CD14-positive monocyte (primary cell): ENCODE measurements at regions not wholly inside any gene's neighbourhood (a gene's known extent, or its start where the extent isn't known, plus 50 kb on each side); places are given as distances from the start of the nearest gene placed in this dataset.

Experiments
- DNase-seq, 3 donors: peaks; one replicate each; pipeline ENCODE4 v3.0.0-alpha.2; 2011 to 2022
- H2AFZ ChIP-seq: 2 replicates; pipeline ENCODE4 v1.6.0; 2012; ENCODE audit warnings: mild to moderate bottlenecking, low read depth, low read length, inconsistent platforms; ENCODE audit not compliant: insufficient read depth, poor library complexity, severe bottlenecking
- H3K27ac ChIP-seq, 2 donors: 1 replicate in 1 of 2; 2 replicates in 1 of 2; pipeline ENCODE4 v1.5.1; 2012 to 2013; ENCODE audit warnings: low read length in 2 of 2, control low read depth in 1 of 2, inconsistent platforms in 1 of 2, low read depth in 1 of 2, mild to moderate bottlenecking in 1 of 2
- H3K27me3 ChIP-seq, 2 donors: one replicate each; pipeline versions ENCODE4 v1.6.0 to v1.6.1; 2011 to 2013; ENCODE audit warnings: low read length in 2 of 2; ENCODE audit not compliant: control insufficient read depth in 2 of 2, insufficient read depth in 2 of 2
- H3K36me3 ChIP-seq, 2 donors: replicated peaks in 1 of 2; 1 replicate in 1 of 2; 2 replicates in 1 of 2; pipeline versions ENCODE4 v1.5.1 to v1.6.1; 2012 to 2013; ENCODE audit warnings: low read length in 2 of 2, control low read depth in 1 of 2, inconsistent platforms in 1 of 2, mild to moderate bottlenecking in 1 of 2; ENCODE audit not compliant: insufficient read depth in 2 of 2, control insufficient read depth in 1 of 2
- H3K4me1 ChIP-seq, 2 donors: 1 replicate in 1 of 2; 2 replicates in 1 of 2; pipeline versions ENCODE4 v1.5.1 to v1.6.1; 2012 to 2013; ENCODE audit warnings: low read length in 2 of 2, control low read depth in 1 of 2, inconsistent platforms in 1 of 2, mild to moderate bottlenecking in 1 of 2, moderate library complexity in 1 of 2; ENCODE audit not compliant: insufficient read depth in 2 of 2, control insufficient read depth in 1 of 2
- H3K4me2 ChIP-seq: replicated peaks from 2 replicates; pipeline ENCODE3; 2012; ENCODE audit warnings: low read length, moderate library complexity, mild to moderate bottlenecking; ENCODE audit not compliant: poor library complexity, severe bottlenecking; ENCODE audit errors: extremely low read depth
- H3K4me3 ChIP-seq, 3 experiments: fragments of 200-600 bp in 1 of 3; sonication (generic) in 1 of 3; replicated peaks in 1 of 3; 1 replicate in 2 of 3; 2 replicates in 1 of 3; pipeline ENCODE4 v1.5.1; 2011 to 2013; ENCODE audit warnings: low read length in 3 of 3, mild to moderate bottlenecking in 3 of 3, control low read depth in 2 of 3, low read depth in 2 of 3, inconsistent platforms in 1 of 3, moderate library complexity in 1 of 3
- H3K79me2 ChIP-seq: 2 replicates; pipeline ENCODE4 v1.6.0; 2012; ENCODE audit warnings: mild to moderate bottlenecking, control low read depth, inconsistent platforms, low read length, moderate library complexity; ENCODE audit not compliant: insufficient read depth
- H3K9ac ChIP-seq: 2 replicates; pipeline ENCODE4 v1.6.0; 2017; ENCODE audit warnings: low read length, mild to moderate bottlenecking; ENCODE audit not compliant: insufficient read depth, poor library complexity, severe bottlenecking
- H3K9me3 ChIP-seq, 2 donors: replicated peaks in 1 of 2; 1 replicate in 1 of 2; 2 replicates in 1 of 2; pipeline versions ENCODE4 v1.5.1 to v1.6.1; 2012 to 2013; ENCODE audit warnings: low read length in 2 of 2, control low read depth in 1 of 2; ENCODE audit not compliant: control insufficient read depth in 1 of 2, insufficient read depth in 1 of 2
- H4K20me1 ChIP-seq: 2 replicates; pipeline ENCODE4 v1.6.0; 2012; ENCODE audit warnings: mild to moderate bottlenecking, low read length, control low read depth, moderate library complexity; ENCODE audit not compliant: insufficient read depth
- H3K27ac Mint-ChIP-seq, 7 donors: one replicate each; pipeline ENCODE4 v1.8.0; 2020; ENCODE audit warnings: mild to moderate bottlenecking in 7 of 7, mixed read lengths in 7 of 7, moderate library complexity in 6 of 7, inconsistent platforms in 2 of 7
- H3K27me3 Mint-ChIP-seq, 3 donors: one replicate each; pipeline ENCODE4 v1.8.0; 2021 to 2022; ENCODE audit warnings: low read depth in 3 of 3, mild to moderate bottlenecking in 3 of 3, mixed read lengths in 3 of 3, moderate library complexity in 3 of 3, inconsistent platforms in 1 of 3
- H3K36me3 Mint-ChIP-seq, 2 donors: one replicate each; pipeline ENCODE4 v1.8.0; 2020; ENCODE audit warnings: mixed read lengths in 2 of 2, inconsistent platforms in 1 of 2, mild to moderate bottlenecking in 1 of 2
- H3K4me1 Mint-ChIP-seq: one replicate; pipeline ENCODE4 v1.8.0; 2020; ENCODE audit warnings: mild to moderate bottlenecking, mixed read lengths
- H3K4me3 Mint-ChIP-seq, 2 donors: one replicate each; pipeline ENCODE4 v1.8.0; 2020; ENCODE audit warnings: mild to moderate bottlenecking in 2 of 2, mixed read lengths in 2 of 2, moderate library complexity in 1 of 2
- H3K9me3 Mint-ChIP-seq, 7 donors: one replicate each; pipeline ENCODE4 v1.8.0; 2020 to 2022; ENCODE audit warnings: mixed read lengths in 7 of 7, mild to moderate bottlenecking in 6 of 7, moderate library complexity in 6 of 7, inconsistent platforms in 2 of 7
- WGBS: methylation state at CpG from one replicate; pipeline ENCODE4 v1.1.5; 2013; ENCODE audit warnings: missing lambda C conversion rate; ENCODE audit not compliant: insufficient coverage; 5-methylcytosine and 5-hydroxymethylcytosine counted together
- intact Hi-C, 2 donors: fragments of 100-400 bp; cut with micrococcal nuclease; formaldehyde crosslinking; loops; one replicate each; pipeline versions ENCODE4 v1.15.0 to v1.15.1; 2023
- TF ChIP-seq, protein P1 (sequence below): fragments of 200-600 bp; IDR thresholded peaks from one replicate; pipeline ENCODE4 v1.8.0; 2022; ENCODE audit warnings: antibody characterized with exemption, mild to moderate bottlenecking

DNA sequence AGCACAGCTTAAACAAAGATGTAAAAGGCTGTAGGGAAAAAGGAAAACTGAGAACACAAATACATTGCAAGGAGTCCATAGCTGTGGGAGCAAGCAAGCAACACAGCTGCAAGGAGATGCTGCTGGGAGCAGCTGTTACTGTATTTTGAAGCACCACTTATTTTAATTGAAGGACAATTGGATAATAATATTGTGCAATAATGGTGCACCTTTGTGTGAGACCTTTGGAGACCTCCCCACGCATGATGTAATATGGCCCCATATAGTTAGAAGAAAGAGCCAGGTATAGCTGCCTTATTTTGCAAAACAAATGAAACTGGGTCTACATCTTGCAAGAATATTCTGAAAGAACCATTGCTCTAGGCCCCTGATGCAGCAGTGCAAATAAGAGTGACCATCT, 191.1 kb upstream of the KIRREL3 start:
- 100% methylated on average over 1 of the region's 1 CpG for WGBS
- intact Hi-C loops: no loop called here
- Mint-ChIP-seq H3K9me3 (peaks cover 0 to 8% (median 2%) of the 10 kb centered on the region in 7 donors), H3K27me3 (peaks cover 0 to 1% (median 0%) of the 10 kb centered on the region in 3 donors), H3K27ac (no peak overlapping the region), H3K4me3 (no peak overlapping the region), H3K36me3 (no peaks in the 10 kb centered on the region), H3K4me1 (no peaks in the 10 kb centered on the region)
- H3K79me2 ChIP-seq: no peaks in the 10 kb centered on the region
- no peak for DNase-seq
- H3K9ac ChIP-seq: no peak overlapping the region
- H3K4me1 ChIP-seq: no peaks in the 10 kb centered on the region
- no peaks in the 10 kb centered on the region for H3K27me3 ChIP-seq
- no peaks in the 10 kb centered on the region for H4K20me1 ChIP-seq
- H3K27ac ChIP-seq: no peak overlapping the region
- no peak overlapping the region for H3K4me2 ChIP-seq
- TF ChIP-seq, protein P1, sequence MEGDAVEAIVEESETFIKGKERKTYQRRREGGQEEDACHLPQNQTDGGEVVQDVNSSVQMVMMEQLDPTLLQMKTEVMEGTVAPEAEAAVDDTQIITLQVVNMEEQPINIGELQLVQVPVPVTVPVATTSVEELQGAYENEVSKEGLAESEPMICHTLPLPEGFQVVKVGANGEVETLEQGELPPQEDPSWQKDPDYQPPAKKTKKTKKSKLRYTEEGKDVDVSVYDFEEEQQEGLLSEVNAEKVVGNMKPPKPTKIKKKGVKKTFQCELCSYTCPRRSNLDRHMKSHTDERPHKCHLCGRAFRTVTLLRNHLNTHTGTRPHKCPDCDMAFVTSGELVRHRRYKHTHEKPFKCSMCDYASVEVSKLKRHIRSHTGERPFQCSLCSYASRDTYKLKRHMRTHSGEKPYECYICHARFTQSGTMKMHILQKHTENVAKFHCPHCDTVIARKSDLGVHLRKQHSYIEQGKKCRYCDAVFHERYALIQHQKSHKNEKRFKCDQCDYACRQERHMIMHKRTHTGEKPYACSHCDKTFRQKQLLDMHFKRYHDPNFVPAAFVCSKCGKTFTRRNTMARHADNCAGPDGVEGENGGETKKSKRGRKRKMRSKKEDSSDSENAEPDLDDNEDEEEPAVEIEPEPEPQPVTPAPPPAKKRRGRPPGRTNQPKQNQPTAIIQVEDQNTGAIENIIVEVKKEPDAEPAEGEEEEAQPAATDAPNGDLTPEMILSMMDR: no peak
- no peaks in the 10 kb centered on the region for H3K36me3 ChIP-seq
- no peaks in the 10 kb centered on the region for H3K9me3 ChIP-seq
- H3K4me3 ChIP-seq: no peak overlapping the region
- H2AFZ ChIP-seq: no peak overlapping the region

DNA sequence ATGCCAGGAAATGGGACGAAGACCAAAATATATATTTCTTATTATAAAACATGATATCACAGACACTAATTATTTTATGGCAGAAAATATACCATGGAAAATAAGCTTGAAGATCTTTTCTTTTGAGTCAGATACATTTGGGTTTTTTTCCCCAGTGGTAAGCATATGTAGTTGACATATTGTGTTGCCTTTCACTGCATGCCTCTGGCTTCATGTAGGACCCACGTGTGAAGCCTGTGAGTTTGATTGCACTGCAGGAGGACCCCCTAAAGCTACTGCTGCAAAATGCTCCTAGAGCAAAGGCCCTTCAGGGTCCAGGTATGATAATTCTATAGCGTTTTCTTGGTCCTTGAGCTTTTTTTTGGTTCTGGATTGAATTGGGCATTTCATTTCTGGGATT, 190.7 kb upstream of the KIRREL3 start:
- DNase-seq: no peak
- no peaks in the 10 kb centered on the region for H3K4me1 ChIP-seq
- Mint-ChIP-seq H3K9me3 (peaks cover 0 to 8% (median 2%) of the 10 kb centered on the region in 7 donors), H3K36me3 (no peaks in the 10 kb centered on the region), H3K27ac (no peak overlapping the region), H3K27me3 (peaks cover 0 to 1% (median 0%) of the 10 kb centered on the region in 3 donors), H3K4me3 (no peak overlapping the region), H3K4me1 (no peaks in the 10 kb centered on the region)
- H2AFZ ChIP-seq: no peak overlapping the region
- H3K36me3 ChIP-seq: no peaks in the 10 kb centered on the region
- H3K4me2 ChIP-seq: no peak overlapping the region
- no peaks in the 10 kb centered on the region for H3K27me3 ChIP-seq
- no peaks in the 10 kb centered on the region for H3K79me2 ChIP-seq
- H3K9ac ChIP-seq: no peak overlapping the region
- TF ChIP-seq, protein P1: no peak
- H3K4me3 ChIP-seq: no peak overlapping the region
- no peaks in the 10 kb centered on the region for H3K9me3 ChIP-seq
- intact Hi-C loops: no loop called here
- no peak overlapping the region for H3K27ac ChIP-seq
- H4K20me1 ChIP-seq: no peaks in the 10 kb centered on the region
- WGBS: 42% methylated on average over 2 of the region's 3 CpGs
